OCI-LY1 (cell line): ENCODE measurements at regions not wholly inside any gene's neighbourhood (a gene's known extent, or its start where the extent isn't known, plus 50 kb on each side); places are given as distances from the start of the nearest gene placed in this dataset.
"Not testable (repeated sequence)": the region's sequence is repeated elsewhere in the genome, so short reads cannot be mapped to it uniquely, and the experiment has no call there.

Experiments
- H2AFZ ChIP-seq: fragments of 200-600 bp; sonication (generic), shearing (Covaris generic); 2 replicates; pipeline ENCODE4 v1.6.0; 2014; ENCODE audit warnings: antibody characterized with exemption, mild to moderate bottlenecking, low read length
- H3F3A ChIP-seq: fragments of 200-600 bp; sonication (generic), shearing (Covaris generic); 2 replicates; pipeline ENCODE4 v1.6.0; 2014; ENCODE audit warnings: mild to moderate bottlenecking, antibody characterized with exemption, low read length, moderate library complexity; ENCODE audit not compliant: insufficient read depth
- H3K27ac ChIP-seq: fragments of 200-600 bp; sonication (generic); 2 replicates; pipeline ENCODE4 v1.5.1; 2014; ENCODE audit warnings: low read length, mixed run types, mild to moderate bottlenecking, low read depth; ENCODE audit not compliant: poor library complexity, severe bottlenecking
- H3K27me3 ChIP-seq: fragments of 200-600 bp; sonication (generic); 2 replicates; pipeline ENCODE4 v1.6.0; 2014; ENCODE audit warnings: antibody characterized with exemption, mild to moderate bottlenecking, low read length, moderate library complexity; ENCODE audit not compliant: insufficient read depth
- H3K36me3 ChIP-seq: fragments of 200-600 bp; sonication (generic); 2 replicates; pipeline ENCODE4 v1.6.1; 2014; ENCODE audit warnings: mild to moderate bottlenecking, antibody characterized with exemption, low read length, moderate library complexity, mixed read lengths; ENCODE audit not compliant: insufficient read depth
- H3K4me1 ChIP-seq: fragments of 200-600 bp; sonication (generic); 2 replicates; pipeline ENCODE4 v1.5.1; 2014; ENCODE audit warnings: mild to moderate bottlenecking, low read length, moderate library complexity; ENCODE audit not compliant: insufficient read depth, severe bottlenecking
- H3K4me2 ChIP-seq: fragments of 200-600 bp; sonication (generic), shearing (Covaris generic); 2 replicates; pipeline ENCODE4 v1.6.1; 2014; ENCODE audit warnings: low read length
- H3K4me3 ChIP-seq: fragments of 200-600 bp; sonication (generic); 2 replicates; pipeline ENCODE4 v1.5.1; 2014; ENCODE audit warnings: low read length, low read depth, mild to moderate bottlenecking, mixed read lengths; ENCODE audit not compliant: poor library complexity, severe bottlenecking
- H3K79me2 ChIP-seq: fragments of 200-600 bp; shearing (Covaris generic); 2 replicates; pipeline ENCODE4 v1.6.1; 2016; ENCODE audit warnings: mixed run types, low read length, mixed read lengths; ENCODE audit not compliant: insufficient read depth
- H3K9ac ChIP-seq: fragments of 200-600 bp; sonication (generic), shearing (Covaris generic); 2 replicates; pipeline ENCODE4 v1.6.1; 2014; ENCODE audit warnings: mild to moderate bottlenecking, low read length, mixed read lengths
- H3K9me2 ChIP-seq: fragments of 200-600 bp; sonication (generic), shearing (Covaris generic); 2 replicates; pipeline ENCODE4 v1.6.1; 2014; ENCODE audit warnings: low read depth, mild to moderate bottlenecking, low read length, mixed read lengths
- H3K9me3 ChIP-seq: fragments of 200-600 bp; shearing (Covaris generic); 2 replicates; pipeline ENCODE4 v1.6.1; 2014; ENCODE audit warnings: low read length, mixed read lengths
- H4K20me1 ChIP-seq: fragments of 200-600 bp; sonication (generic), shearing (Covaris generic); 2 replicates; pipeline ENCODE4 v1.6.0; 2016; ENCODE audit warnings: mild to moderate bottlenecking, low read length; ENCODE audit not compliant: insufficient read depth
- CTCF ChIP-seq: fragments of 200-600 bp; sonication (generic), shearing (Covaris generic); IDR thresholded peaks from 2 replicates; pipeline ENCODE4 v1.5.1; 2017; ENCODE audit warnings: mild to moderate bottlenecking, antibody characterized with exemption, low read length, moderate library complexity, mixed read lengths
- EZH2 ChIP-seq: fragments of 200-600 bp; sonication (generic), shearing (Covaris generic); IDR thresholded peaks from 2 replicates; pipeline ENCODE4 v1.8.0; 2017; ENCODE audit warnings: borderline replicate concordance, mixed run types, mild to moderate bottlenecking, antibody characterized with exemption, low read length, moderate library complexity, mixed read lengths

- no peaks in the 10 kb centered on the region for H3K79me2 ChIP-seq
- no peaks in the 10 kb centered on the region for H3K36me3 ChIP-seq
- no peaks in the 10 kb centered on the region for H3K9me2 ChIP-seq
- H3K4me3 ChIP-seq, result no peak overlapping the region
- no peaks in the 10 kb centered on the region for H3K4me1 ChIP-seq
- H3K27ac ChIP-seq, result no peak overlapping the region
- no peak overlapping the region for H2AFZ ChIP-seq
- H3K4me2 ChIP-seq, result no peak overlapping the region
- H3K9ac ChIP-seq, result no peak overlapping the region
- no peaks in the 10 kb centered on the region for H3K9me3 ChIP-seq
- TF ChIP-seq EZH2 (no peak), CTCF (no peak)
- H3F3A ChIP-seq, result no peaks in the 10 kb centered on the region
- H4K20me1 ChIP-seq, result no peaks in the 10 kb centered on the region
- no peaks in the 10 kb centered on the region for H3K27me3 ChIP-seq
Measured at GRCh38 chr3:148556664-148557063, 141.0 kb upstream of the AGTR1 start.

DNA sequence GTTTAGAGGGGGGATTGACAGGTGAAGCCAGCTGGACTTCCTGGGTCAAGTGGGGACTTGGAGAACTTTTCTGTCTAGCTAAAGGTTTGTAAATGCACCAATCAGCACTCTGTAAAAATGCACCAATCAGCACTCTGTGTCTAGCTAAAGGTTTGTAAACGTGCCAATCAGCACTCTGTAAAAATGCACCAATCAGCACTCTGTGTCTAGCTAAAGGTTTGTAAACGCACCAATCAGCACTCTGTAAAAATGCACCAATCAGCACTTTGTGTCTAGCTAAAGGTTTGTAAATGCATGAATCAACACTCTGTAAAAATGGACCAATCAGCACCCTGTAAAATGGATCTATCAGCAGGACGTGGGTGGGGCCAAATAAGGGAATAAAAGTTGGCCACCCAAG is 120.1 kb upstream of the AGTR1 start:
- H3K4me2 ChIP-seq, H3K4me3 ChIP-seq, H3K4me1 ChIP-seq, H4K20me1 ChIP-seq, H3K9me3 ChIP-seq, H3K79me2 ChIP-seq, H3K36me3 ChIP-seq, H3K9ac ChIP-seq, H2AFZ ChIP-seq, H3K27ac ChIP-seq, H3K9me2 ChIP-seq, H3K27me3 ChIP-seq, H3F3A ChIP-seq: not testable (repeated sequence)

- no peaks in the 10 kb centered on the region for H3K9me2 ChIP-seq
- H3K9ac ChIP-seq, result no peak overlapping the region
- no peak overlapping the region for H3K27ac ChIP-seq
- H3K4me2 ChIP-seq, result no peak overlapping the region
- H3K36me3 ChIP-seq, result no peaks in the 10 kb centered on the region
- no peaks in the 10 kb centered on the region for H4K20me1 ChIP-seq
- H2AFZ ChIP-seq, result no peak overlapping the region
- no peaks in the 10 kb centered on the region for H3K9me3 ChIP-seq
- no peaks in the 10 kb centered on the region for H3F3A ChIP-seq
- TF ChIP-seq CTCF, result no peak
- no peak for TF ChIP-seq EZH2
- H3K4me1 ChIP-seq, result no peaks in the 10 kb centered on the region
- no peaks in the 10 kb centered on the region for H3K79me2 ChIP-seq
- H3K4me3 ChIP-seq, result no peak overlapping the region
- H3K27me3 ChIP-seq, result no peaks in the 10 kb centered on the region
Measured at GRCh38 chr3:148582126-148582525, 115.6 kb upstream of the AGTR1 start.

DNA sequence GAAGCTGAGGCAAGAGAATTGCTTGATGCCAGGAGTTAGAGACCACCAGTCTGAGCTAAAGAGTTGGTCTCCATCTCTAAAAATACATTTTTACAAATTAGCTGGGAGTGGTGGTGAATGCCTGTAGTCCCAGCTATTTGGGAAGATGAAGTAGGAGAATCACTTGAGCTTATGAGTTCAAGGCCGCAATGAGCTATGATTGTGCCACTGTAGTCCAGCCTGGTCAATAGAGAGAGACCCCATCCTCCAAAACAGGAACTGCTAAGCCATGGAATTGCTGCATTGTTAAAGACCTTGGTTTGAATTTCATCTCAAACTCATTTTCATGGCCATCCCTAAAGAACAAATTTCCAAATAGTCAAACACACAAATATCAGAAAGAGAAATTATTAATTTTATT is 113.9 kb upstream of the AGTR1 start:
- Histone ChIP-seq H3K79me2 (no peaks in the 10 kb centered on the region), H4K20me1 (no peaks in the 10 kb centered on the region), H3K9me2 (no peaks in the 10 kb centered on the region), H2AFZ (no peak overlapping the region), H3K4me1 (no peaks in the 10 kb centered on the region), H3K9me3 (no peaks in the 10 kb centered on the region), H3K4me2 (no peak overlapping the region), H3K27ac (no peak overlapping the region), H3K36me3 (no peaks in the 10 kb centered on the region), H3K9ac (no peak overlapping the region), H3K4me3 (no peak overlapping the region), H3K27me3 (no peaks in the 10 kb centered on the region), H3F3A (no peaks in the 10 kb centered on the region)
- no peak for TF ChIP-seq CTCF
- no peak for TF ChIP-seq EZH2
